ENCODE measurements at regions not wholly inside any gene's neighbourhood (a gene's known extent, or its start where the extent isn't known, plus 50 kb on each side); places are given as distances from the start of the nearest gene placed in this dataset.
A peak's percentile ranks its signal among the peaks of the same experiment; 100 is the strongest.

GRCh38 chr17:79393358-79394052 is 217.3 kb downstream of the RBFOX3 start:
- no peak overlapping the region for H3K4me3 ChIP-seq (ENCODE audit: low read depth in 2 of 2, low read length in 2 of 2)
- in situ Hi-C loops (cut with HindIII; ENCODE audit: low pct_unique_long_range_greater_than_20kb, low sequenced_read_pairs) = no loop called here
- CTCF ChIA-PET = interaction anchor here (0.6 to 1.6 kb wide), 17 partner anchors 9 to 373 kb away, joined by 3 to 8 read pairs (median 4); partner anchors contain the start of gene ENGASE
- 0 out of 2 replicates have a peak, but pooled peaks cover 3% of the 10 kb centered on the region for H3K4me1 ChIP-seq (ENCODE audit: control insufficient read depth, insufficient read depth, low read length)
- no peaks in the 10 kb centered on the region for H3K9me3 ChIP-seq (ENCODE audit: control insufficient read depth, insufficient read depth, low read depth, low read length)
- intact Hi-C loops (cut with micrococcal nuclease; ENCODE audit: unreplicated experiment) = loop anchor here (2.0 kb wide), 1 partner anchor 307 kb away; no protein-coding TSS in a partner anchor
- H3K27me3 ChIP-seq (ENCODE audit: control insufficient read depth, insufficient read depth, low read length) = peaks cover 15% of the 10 kb centered on the region
- ATAC-seq (peak; percentile 87), DNase-seq (ENCODE audit: low read depth, low spot score) (no peak)
- TF ChIP-seq TCF7L2 (IDR thresholded peaks at IDR 0.05; ENCODE audit: low read depth, low read length) (no peak), REST (IDR thresholded peaks at IDR 0.05; ENCODE audit: insufficient read depth in 1 of 2, low read depth in 2 of 2, low read length in 1 of 2) (0 out of 4 replicates have a peak, but pooled peaks of 1 of the 2 experiments have one; percentile 45)
- TF ChIP-seq, protein P1, sequence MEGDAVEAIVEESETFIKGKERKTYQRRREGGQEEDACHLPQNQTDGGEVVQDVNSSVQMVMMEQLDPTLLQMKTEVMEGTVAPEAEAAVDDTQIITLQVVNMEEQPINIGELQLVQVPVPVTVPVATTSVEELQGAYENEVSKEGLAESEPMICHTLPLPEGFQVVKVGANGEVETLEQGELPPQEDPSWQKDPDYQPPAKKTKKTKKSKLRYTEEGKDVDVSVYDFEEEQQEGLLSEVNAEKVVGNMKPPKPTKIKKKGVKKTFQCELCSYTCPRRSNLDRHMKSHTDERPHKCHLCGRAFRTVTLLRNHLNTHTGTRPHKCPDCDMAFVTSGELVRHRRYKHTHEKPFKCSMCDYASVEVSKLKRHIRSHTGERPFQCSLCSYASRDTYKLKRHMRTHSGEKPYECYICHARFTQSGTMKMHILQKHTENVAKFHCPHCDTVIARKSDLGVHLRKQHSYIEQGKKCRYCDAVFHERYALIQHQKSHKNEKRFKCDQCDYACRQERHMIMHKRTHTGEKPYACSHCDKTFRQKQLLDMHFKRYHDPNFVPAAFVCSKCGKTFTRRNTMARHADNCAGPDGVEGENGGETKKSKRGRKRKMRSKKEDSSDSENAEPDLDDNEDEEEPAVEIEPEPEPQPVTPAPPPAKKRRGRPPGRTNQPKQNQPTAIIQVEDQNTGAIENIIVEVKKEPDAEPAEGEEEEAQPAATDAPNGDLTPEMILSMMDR (IDR thresholded peaks at IDR 0.05) = peak; percentile 98
- H3K36me3 ChIP-seq (ENCODE audit: control insufficient read depth, insufficient read depth, low read length) = no peaks in the 10 kb centered on the region; the same call in 1 of the 2 replicates
- no TSS peak for BruUV-seq (replicated peaks)
- H3K27ac ChIP-seq (ENCODE audit: low read length) = no peak overlapping the region
- POLR2A ChIA-PET = no interaction called here

- intact Hi-C loops (cut with micrococcal nuclease; ENCODE audit: unreplicated experiment) (loop anchor here (2.0 kb wide), 1 partner anchor 306 kb away; no protein-coding TSS in a partner anchor), in situ Hi-C loops (cut with HindIII; ENCODE audit: low pct_unique_long_range_greater_than_20kb, low sequenced_read_pairs) (no loop called here)
- Histone ChIP-seq H3K4me1 (ENCODE audit: control insufficient read depth, insufficient read depth, low read length) (0 out of 2 replicates have a peak, but pooled peaks cover 3% of the 10 kb centered on the region), H3K36me3 (ENCODE audit: control insufficient read depth, insufficient read depth, low read length) (no peaks in the 10 kb centered on the region; the same call in 1 of the 2 replicates), H3K27ac (ENCODE audit: low read length) (no peak overlapping the region), H3K4me3 (ENCODE audit: low read depth in 2 of 2, low read length in 2 of 2) (no peak overlapping the region), H3K9me3 (ENCODE audit: control insufficient read depth, insufficient read depth, low read depth, low read length) (no peaks in the 10 kb centered on the region), H3K27me3 (ENCODE audit: control insufficient read depth, insufficient read depth, low read length) (peaks cover 15% of the 10 kb centered on the region)
- POLR2A ChIA-PET = no interaction called here
- TF ChIP-seq TCF7L2 (IDR thresholded peaks at IDR 0.05; ENCODE audit: low read depth, low read length) (no peak), REST (IDR thresholded peaks at IDR 0.05; ENCODE audit: insufficient read depth in 1 of 2, low read depth in 2 of 2, low read length in 1 of 2) (no peak), POLR2AphosphoS5 (IDR thresholded peaks at IDR 0.05; ENCODE audit: low read depth, low read length) (no peak), SIN3A (IDR thresholded peaks at IDR 0.05; ENCODE audit: borderline replicate concordance, insufficient read depth, low read depth, low read length) (no peak)
- TF ChIP-seq, protein P1 (IDR thresholded peaks at IDR 0.05) = no peak
- CTCF ChIA-PET = interaction anchor here (0.7 to 1.6 kb wide), 14 partner anchors 8 to 372 kb away, joined by 3 to 10 read pairs (median 6); partner anchors contain the start of gene ENGASE
- BruUV-seq (replicated peaks) = no TSS peak
- DNase-seq (ENCODE audit: low read depth, low spot score) = no peak
- ATAC-seq = no peak
These were observed 218.3 kb downstream of the RBFOX3 start for GRCh38 chr17:79392598-79392997.
